Endothelial cell of umbilical vein (primary cell): ENCODE measurements at regions not wholly inside any gene's neighbourhood (a gene's known extent, or its start where the extent isn't known, plus 50 kb on each side); places are given as distances from the start of the nearest gene placed in this dataset.
"Not testable (repeated sequence)": the region's sequence is repeated elsewhere in the genome, so short reads cannot be mapped to it uniquely, and the experiment has no call there.

ENCODE experiments used
- BruUV-seq: library from RNA; stranded (reverse); fragments of 400-500 nt; replicated peaks from 2 replicates; lab custom pipeline; 2021; lab: Mats Ljungman, UMichigan
- CTCF ChIA-PET: fragments of 300-600, 350-600 bp; sonication (Branson Sonifier 250); formaldehyde crosslinking; loops from one replicate; lab custom pipeline; 2021; ENCODE audit warnings: antibody characterized with exemption, inconsistent platforms; lab: Charles Lee
- POLR2A ChIA-PET: fragments of 300-600, 350-600 bp; sonication (Branson Sonifier 250); formaldehyde crosslinking; loops from one replicate; lab custom pipeline; 2021; ENCODE audit warnings: antibody characterized with exemption, inconsistent platforms; lab: Charles Lee
- DNase-seq: peaks from one replicate; pipeline ENCODE4 v3.0.0-alpha.2; 2011; ENCODE audit warnings: low read depth, low spot score
- FAIRE-seq: peaks from 2 replicates; lab custom pipeline; 2011; peaks lifted over from hg19 to GRCh38; lab: Jason Lieb, UNC
- H2AFZ ChIP-seq: 2 replicates; pipeline ENCODE4 v1.6.0; 2012; ENCODE audit warnings: low read depth, low read length, control low read depth, inconsistent platforms
- H3K27ac ChIP-seq: 2 replicates; pipeline ENCODE4 v1.5.1; 2011; ENCODE audit warnings: low read depth, mild to moderate bottlenecking, control low read depth, low read length, moderate library complexity; ENCODE audit not compliant: insufficient read depth
- H3K27me3 ChIP-seq, 2 experiments: 2 replicates each; pipeline versions ENCODE4 v1.6.0 to v1.6.1; 2011; ENCODE audit warnings: low read length in 2 of 2, mixed read lengths in 1 of 2; ENCODE audit not compliant: control insufficient read depth in 2 of 2, insufficient read depth in 2 of 2
- H3K36me3 ChIP-seq, 2 experiments: 2 replicates in 1 of 2; 3 replicates in 1 of 2; pipeline ENCODE4 v1.5.1; 2011; ENCODE audit warnings: low read length in 2 of 2, mild to moderate bottlenecking in 1 of 2, moderate library complexity in 1 of 2; ENCODE audit not compliant: control insufficient read depth in 2 of 2, insufficient read depth in 2 of 2; ENCODE audit errors: extremely low read depth in 1 of 2
- H3K4me1 ChIP-seq: 3 replicates; pipeline ENCODE4 v1.5.1; 2011; ENCODE audit warnings: mild to moderate bottlenecking, low read length; ENCODE audit not compliant: control insufficient read depth, insufficient read depth; ENCODE audit errors: extremely low read depth
- H3K4me2 ChIP-seq: 2 replicates; pipeline ENCODE4 v1.6.1; 2011; ENCODE audit warnings: low read length, control low read depth, mixed read lengths; ENCODE audit not compliant: insufficient read depth
- H3K4me3 ChIP-seq, 3 experiments: fragments of 200-600 bp in 1 of 3; sonication (generic), shearing (Covaris generic) in 1 of 3; replicated peaks in 1 of 3; 2 replicates each; pipeline ENCODE4 v1.5.1; 2011 to 2016; ENCODE audit warnings: control low read depth in 3 of 3, low read length in 3 of 3, mild to moderate bottlenecking in 2 of 3, inconsistent platforms in 1 of 3, low read depth in 1 of 3, moderate library complexity in 1 of 3; ENCODE audit not compliant: insufficient read depth in 1 of 3
- H3K79me2 ChIP-seq: 2 replicates; pipeline ENCODE4 v1.6.0; 2012; ENCODE audit warnings: low read length, inconsistent platforms; ENCODE audit not compliant: control insufficient read depth, insufficient read depth
- H3K9ac ChIP-seq: replicated peaks from 2 replicates; pipeline ENCODE3; 2011; ENCODE audit warnings: low read length, control low read depth; ENCODE audit not compliant: insufficient read depth; ENCODE audit errors: extremely low read depth
- H3K9me1 ChIP-seq: replicated peaks from 3 replicates; pipeline ENCODE4 v1.6.0; 2011; ENCODE audit warnings: mild to moderate bottlenecking, low read length; ENCODE audit not compliant: control insufficient read depth, insufficient read depth; ENCODE audit errors: extremely low read depth
- H3K9me3 ChIP-seq: replicated peaks from 2 replicates; pipeline ENCODE4 v1.5.1; 2012; ENCODE audit warnings: low read length, inconsistent platforms; ENCODE audit not compliant: control insufficient read depth, insufficient read depth
- H4K20me1 ChIP-seq: replicated peaks from 2 replicates; pipeline ENCODE3; 2011; ENCODE audit warnings: mild to moderate bottlenecking, low read length; ENCODE audit not compliant: control insufficient read depth, insufficient read depth; ENCODE audit errors: extremely low read depth
- CTCF ChIP-seq, 2 donors: IDR thresholded peaks; 1 replicate in 1 of 2; 2 replicates in 1 of 2; pipeline ENCODE4 v1.5.1; 2011; ENCODE audit warnings: low read length in 2 of 2, mild to moderate bottlenecking in 2 of 2, moderate library complexity in 2 of 2, control low read depth in 1 of 2, inconsistent platforms in 1 of 2, low read depth in 1 of 2; ENCODE audit not compliant: insufficient read depth in 1 of 2; ENCODE audit errors: extremely low read depth in 1 of 2
- EZH2 ChIP-seq: IDR thresholded peaks from 2 replicates; pipeline ENCODE4 v1.6.1; 2012; ENCODE audit warnings: borderline replicate concordance, low read depth, mild to moderate bottlenecking, moderate library complexity, low read length, inconsistent platforms; ENCODE audit not compliant: severe bottlenecking
- GATA2 ChIP-seq: IDR thresholded peaks from 2 replicates; pipeline ENCODE4 v1.7.0; 2011; ENCODE audit warnings: low read depth, mild to moderate bottlenecking, moderate library complexity, mixed read lengths, low read length; ENCODE audit not compliant: insufficient read length, insufficient read depth
- MAX ChIP-seq: IDR thresholded peaks from 2 replicates; pipeline ENCODE4 v1.6.1; 2011; ENCODE audit not compliant: insufficient read depth, insufficient read length
- MYC ChIP-seq: IDR thresholded peaks from one replicate; pipeline ENCODE4 v1.6.1; 2011; ENCODE audit warnings: mild to moderate bottlenecking, low read depth, low read length
- POLR2A ChIP-seq: IDR thresholded peaks from 2 replicates; pipeline ENCODE4 v1.6.1; 2012; ENCODE audit warnings: low read depth, mild to moderate bottlenecking, control low read depth, low read length
- POLR2AphosphoS5 ChIP-seq: IDR thresholded peaks from 2 replicates; pipeline ENCODE4 v1.6.1; 2012; ENCODE audit warnings: low read depth, mild to moderate bottlenecking, control low read depth, low read length, moderate library complexity; ENCODE audit not compliant: insufficient read depth
- dilution Hi-C: fragments of 300-500 bp; cut with MboI; formaldehyde crosslinking; loops from one replicate; pipeline ENCODE4 v1.15.0; 2019; ENCODE audit warnings: low sequenced_read_pairs; ENCODE audit not compliant: extremely low pct_ligation_motif_present
- intact Hi-C: fragments of 100-400 bp; cut with micrococcal nuclease; formaldehyde crosslinking; loops from one replicate; pipeline ENCODE4 v1.10.0; 2022

GRCh38 chr17:30597776-30598288, 120.6 kb downstream of the GOSR1 start:
- dilution Hi-C loops: no loop called here
- intact Hi-C loops: no loop called here

GRCh38 chr17:30596948-30597775, 120.0 kb downstream of the GOSR1 start:
- H3K27me3 ChIP-seq, POLR2A ChIA-PET, H3K4me2 ChIP-seq, H4K20me1 ChIP-seq, FAIRE-seq, H3K9ac ChIP-seq, H3K4me1 ChIP-seq, H3K9me1 ChIP-seq, H3K27ac ChIP-seq, DNase-seq, H3K9me3 ChIP-seq, BruUV-seq, H3K79me2 ChIP-seq, H3K36me3 ChIP-seq, dilution Hi-C loops, intact Hi-C loops, CTCF ChIA-PET, H3K4me3 ChIP-seq, H2AFZ ChIP-seq: not testable (repeated sequence)

More at GRCh38 chr17:30597776-30598288, 120.6 kb downstream of the GOSR1 start:
- Histone ChIP-seq H3K27me3 (no peaks in the 10 kb centered on the region), H3K4me3 (no peak overlapping the region), H3K79me2 (peaks cover 10% of the 10 kb centered on the region), H3K36me3 (no peaks in the 10 kb centered on the region), H3K4me1 (peaks cover 7% of the 10 kb centered on the region), H3K9me1 (no peaks in the 10 kb centered on the region), H3K9ac (no peak overlapping the region), H3K27ac (no peak overlapping the region), H3K9me3 (no peaks in the 10 kb centered on the region), H3K4me2 (no peak overlapping the region), H4K20me1 (no peaks in the 10 kb centered on the region), H2AFZ (no peak overlapping the region)
- no TSS peak for BruUV-seq
- POLR2A ChIA-PET: no interaction called here
- CTCF ChIA-PET: no interaction called here
- DNase-seq: no peak
- no peak for FAIRE-seq
- TF ChIP-seq POLR2A (no peak), MYC (no peak), EZH2 (no peak), MAX (no peak), CTCF (IDR thresholded peaks at IDR 0.05; ENCODE audit: extremely low read depth in 1 of 2, insufficient read depth in 1 of 2, low read depth in 1 of 2, low read length in 2 of 2) (no peak), GATA2 (no peak), POLR2AphosphoS5 (no peak)

GRCh38 chr17:30594953-30595371, 117.8 kb downstream of the GOSR1 start:
- DNase-seq, intact Hi-C loops, H3K27ac ChIP-seq, H3K4me1 ChIP-seq, H3K9me1 ChIP-seq, H3K79me2 ChIP-seq, H3K9ac ChIP-seq, dilution Hi-C loops, CTCF ChIA-PET, FAIRE-seq, H3K36me3 ChIP-seq, H3K9me3 ChIP-seq, POLR2A ChIA-PET, H3K27me3 ChIP-seq, H4K20me1 ChIP-seq, H2AFZ ChIP-seq, BruUV-seq, H3K4me3 ChIP-seq, H3K4me2 ChIP-seq: not testable (repeated sequence)
